Activated naive CD4-positive, alpha-beta T cell treated with anti-CD3 and anti-CD28 coated beads, Interleukin-2, amount 50 U/mL, for 24 hours (primary cell): ENCODE measurements at regions not wholly inside any gene's neighbourhood (a gene's known extent, or its start where the extent isn't known, plus 50 kb on each side); places are given as distances from the start of the nearest gene placed in this dataset.
"Not testable (repeated sequence)": the region's sequence is repeated elsewhere in the genome, so short reads cannot be mapped to it uniquely, and the experiment has no call there.

Source experiments
- H3K27ac Mint-ChIP-seq: one replicate; pipeline ENCODE4 v1.8.0; 2021; ENCODE audit warnings: mild to moderate bottlenecking, mixed read lengths
- H3K27me3 Mint-ChIP-seq: one replicate; pipeline ENCODE4 v1.8.0; 2021; ENCODE audit warnings: mixed read lengths
- H3K36me3 Mint-ChIP-seq: one replicate; pipeline ENCODE4 v1.8.0; 2021; ENCODE audit warnings: mixed read lengths
- H3K4me1 Mint-ChIP-seq: one replicate; pipeline ENCODE4 v1.8.0; 2021; ENCODE audit warnings: mixed read lengths
- H3K4me3 Mint-ChIP-seq: one replicate; pipeline ENCODE4 v1.8.0; 2021; ENCODE audit warnings: mild to moderate bottlenecking, mixed read lengths
- H3K9me3 Mint-ChIP-seq: one replicate; pipeline ENCODE4 v1.8.0; 2021; ENCODE audit warnings: mixed read lengths

GRCh38 chr4:66328803-66329574 lies 658.7 kb upstream of the EPHA5 start:
- H3K9me3 Mint-ChIP-seq: no peaks in the 10 kb centered on the region
- no peaks in the 10 kb centered on the region for H3K27me3 Mint-ChIP-seq
- no peaks in the 10 kb centered on the region for H3K36me3 Mint-ChIP-seq
- H3K4me1 Mint-ChIP-seq: no peaks in the 10 kb centered on the region
- no peak overlapping the region for H3K4me3 Mint-ChIP-seq
- H3K27ac Mint-ChIP-seq: no peak overlapping the region

GRCh38 chr4:66307641-66308438 lies 637.6 kb upstream of the EPHA5 start:
- Mint-ChIP-seq H3K27ac (no peak overlapping the region), H3K4me1 (no peaks in the 10 kb centered on the region), H3K27me3 (no peaks in the 10 kb centered on the region)

GRCh38 chr4:66300336-66300934 lies 630.1 kb upstream of the EPHA5 start:
- H3K27ac Mint-ChIP-seq: no peak overlapping the region
- H3K27me3 Mint-ChIP-seq: no peaks in the 10 kb centered on the region
- H3K36me3 Mint-ChIP-seq: no peaks in the 10 kb centered on the region
- no peaks in the 10 kb centered on the region for H3K4me1 Mint-ChIP-seq
- peaks cover 9% of the 10 kb centered on the region for H3K9me3 Mint-ChIP-seq
- H3K4me3 Mint-ChIP-seq: no peak overlapping the region

More at GRCh38 chr4:66307641-66308438, 637.6 kb upstream of the EPHA5 start:
- Mint-ChIP-seq H3K36me3 (no peaks in the 10 kb centered on the region), H3K9me3 (peaks cover 8% of the 10 kb centered on the region), H3K4me3 (no peak overlapping the region)

- peaks cover 9% of the 10 kb centered on the region for H3K9me3 Mint-ChIP-seq
- H3K27ac Mint-ChIP-seq: no peak overlapping the region
- no peaks in the 10 kb centered on the region for H3K4me1 Mint-ChIP-seq
- no peak overlapping the region for H3K4me3 Mint-ChIP-seq
- H3K27me3 Mint-ChIP-seq: no peaks in the 10 kb centered on the region
- no peaks in the 10 kb centered on the region for H3K36me3 Mint-ChIP-seq
Observed at GRCh38 chr4:66298569-66298968, 628.3 kb upstream of the EPHA5 start.

- no peaks in the 10 kb centered on the region for H3K27me3 Mint-ChIP-seq
- H3K36me3 Mint-ChIP-seq: no peaks in the 10 kb centered on the region
- no peaks in the 10 kb centered on the region for H3K4me1 Mint-ChIP-seq
- H3K9me3 Mint-ChIP-seq: peaks cover 9% of the 10 kb centered on the region
- no peak overlapping the region for H3K4me3 Mint-ChIP-seq
- no peak overlapping the region for H3K27ac Mint-ChIP-seq
Observed at GRCh38 chr4:66297703-66298102, 627.4 kb upstream of the EPHA5 start.

GRCh38 chr4:66294638-66295037 lies 624.3 kb upstream of the EPHA5 start:
- Mint-ChIP-seq H3K4me1 (no peaks in the 10 kb centered on the region), H3K36me3 (no peaks in the 10 kb centered on the region), H3K4me3 (no peak overlapping the region), H3K27ac (no peak overlapping the region), H3K9me3 (no peaks in the 10 kb centered on the region), H3K27me3 (no peaks in the 10 kb centered on the region)

GRCh38 chr4:66284991-66285451 lies 614.7 kb upstream of the EPHA5 start:
- Mint-ChIP-seq H3K36me3 (no peaks in the 10 kb centered on the region), H3K9me3 (no peaks in the 10 kb centered on the region), H3K4me3 (no peak overlapping the region), H3K27ac (no peak overlapping the region), H3K4me1 (no peaks in the 10 kb centered on the region), H3K27me3 (no peaks in the 10 kb centered on the region)

- Mint-ChIP-seq H3K4me3 (no peak overlapping the region), H3K27me3 (no peaks in the 10 kb centered on the region), H3K9me3 (no peaks in the 10 kb centered on the region), H3K4me1 (no peaks in the 10 kb centered on the region), H3K36me3 (no peaks in the 10 kb centered on the region), H3K27ac (no peak overlapping the region)
Observed at GRCh38 chr4:66279084-66279483, 608.8 kb upstream of the EPHA5 start.

- no peak overlapping the region for H3K27ac Mint-ChIP-seq
- no peaks in the 10 kb centered on the region for H3K36me3 Mint-ChIP-seq
- no peaks in the 10 kb centered on the region for H3K27me3 Mint-ChIP-seq
- H3K9me3 Mint-ChIP-seq: no peaks in the 10 kb centered on the region
- H3K4me1 Mint-ChIP-seq: no peaks in the 10 kb centered on the region
- H3K4me3 Mint-ChIP-seq: no peak overlapping the region
Observed at GRCh38 chr4:66275411-66276038, 605.2 kb upstream of the EPHA5 start.

GRCh38 chr4:66273110-66273509 lies 602.8 kb upstream of the EPHA5 start:
- H3K36me3 Mint-ChIP-seq: no peaks in the 10 kb centered on the region
- no peaks in the 10 kb centered on the region for H3K27me3 Mint-ChIP-seq
- no peak overlapping the region for H3K27ac Mint-ChIP-seq
- no peaks in the 10 kb centered on the region for H3K4me1 Mint-ChIP-seq
- no peak overlapping the region for H3K4me3 Mint-ChIP-seq
- peaks cover 9% of the 10 kb centered on the region for H3K9me3 Mint-ChIP-seq

GRCh38 chr4:66270356-66270755 lies 600.1 kb upstream of the EPHA5 start:
- not testable (repeated sequence) for H3K4me1 Mint-ChIP-seq, H3K36me3 Mint-ChIP-seq, H3K27ac Mint-ChIP-seq, H3K27me3 Mint-ChIP-seq, H3K4me3 Mint-ChIP-seq
- H3K9me3 Mint-ChIP-seq: peaks cover 12% of the 10 kb centered on the region

GRCh38 chr4:66266554-66266953 lies 596.3 kb upstream of the EPHA5 start:
- peaks cover 12% of the 10 kb centered on the region for H3K9me3 Mint-ChIP-seq
- H3K27ac Mint-ChIP-seq, H3K4me1 Mint-ChIP-seq, H3K27me3 Mint-ChIP-seq, H3K4me3 Mint-ChIP-seq, H3K36me3 Mint-ChIP-seq: not testable (repeated sequence)

GRCh38 chr4:66266035-66266434 lies 595.7 kb upstream of the EPHA5 start:
- Mint-ChIP-seq H3K9me3 (peaks cover 12% of the 10 kb centered on the region), H3K4me3 (no peak overlapping the region), H3K27me3 (no peaks in the 10 kb centered on the region), H3K4me1 (no peaks in the 10 kb centered on the region), H3K27ac (no peak overlapping the region), H3K36me3 (no peaks in the 10 kb centered on the region)

GRCh38 chr4:66252291-66252690 lies 582.0 kb upstream of the EPHA5 start:
- H3K27ac Mint-ChIP-seq: no peak overlapping the region
- H3K9me3 Mint-ChIP-seq: peaks cover 9% of the 10 kb centered on the region
- no peak overlapping the region for H3K4me3 Mint-ChIP-seq
- no peaks in the 10 kb centered on the region for H3K4me1 Mint-ChIP-seq
- H3K27me3 Mint-ChIP-seq: no peaks in the 10 kb centered on the region
- H3K36me3 Mint-ChIP-seq: peaks cover 2% of the 10 kb centered on the region

GRCh38 chr4:66246643-66247042 lies 576.4 kb upstream of the EPHA5 start:
- no peaks in the 10 kb centered on the region for H3K4me1 Mint-ChIP-seq
- H3K27me3 Mint-ChIP-seq: no peaks in the 10 kb centered on the region
- peaks cover 22% of the 10 kb centered on the region for H3K9me3 Mint-ChIP-seq

More at GRCh38 chr4:66246643-66247042, 576.4 kb upstream of the EPHA5 start:
- Mint-ChIP-seq H3K4me3 (no peak overlapping the region), H3K36me3 (peaks cover 2% of the 10 kb centered on the region), H3K27ac (no peak overlapping the region)
